HG02973 (cell line): ENCODE measurements at regions not wholly inside any gene's neighbourhood (a gene's known extent, or its start where the extent isn't known, plus 50 kb on each side); places are given as distances from the start of the nearest gene placed in this dataset.
"Not testable (repeated sequence)": the region's sequence is repeated elsewhere in the genome, so short reads cannot be mapped to it uniquely, and the experiment has no call there.

Source experiments
- ATAC-seq: cut with Tn5 transposase; IDR thresholded peaks from one replicate; pipeline ENCODE4 v1.9.1; 2021; ENCODE audit warnings: moderate library complexity; ENCODE audit not compliant: unreplicated experiment

- no peak for ATAC-seq
Measured at GRCh38 chr5:60519372-60519771, 180.6 kb downstream of the DEPDC1B start.

GRCh38 chr5:60517850-60518249 lies 182.1 kb downstream of the DEPDC1B start:
- ATAC-seq, result no peak

- no peak for ATAC-seq
Measured at GRCh38 chr5:60517094-60517694, 182.8 kb downstream of the DEPDC1B start.

GRCh38 chr5:60516688-60517087 lies 183.3 kb downstream of the DEPDC1B start:
- no peak for ATAC-seq

- ATAC-seq, result peak; percentile 48
Measured at GRCh38 chr5:60514152-60514551, 185.8 kb downstream of the DEPDC1B start.

GRCh38 chr5:60512117-60512516 lies 187.8 kb downstream of the DEPDC1B start:
- ATAC-seq, result no peak

GRCh38 chr5:60510663-60511062 lies 189.3 kb downstream of the DEPDC1B start:
- no peak for ATAC-seq

GRCh38 chr5:60510049-60510448 lies 189.9 kb downstream of the DEPDC1B start:
- no peak for ATAC-seq

GRCh38 chr5:60509519-60509918 lies 190.4 kb downstream of the DEPDC1B start:
- ATAC-seq, result no peak

- ATAC-seq, result no peak
Measured at GRCh38 chr5:60507687-60508086, 192.3 kb downstream of the DEPDC1B start.

- ATAC-seq, result no peak
Measured at GRCh38 chr5:60505373-60506171, 194.4 kb downstream of the DEPDC1B start.

GRCh38 chr5:60504342-60504741 lies 195.6 kb downstream of the DEPDC1B start:
- peak; percentile 57 for ATAC-seq

GRCh38 chr5:60503771-60504170 lies 196.2 kb downstream of the DEPDC1B start:
- peak; percentile 92 for ATAC-seq

- ATAC-seq, result no peak
Measured at GRCh38 chr5:60497706-60498500, 202.1 kb downstream of the DEPDC1B start.

GRCh38 chr5:60495644-60496520 lies 204.1 kb downstream of the DEPDC1B start:
- no peak for ATAC-seq

- ATAC-seq, result peak; percentile 56
Measured at GRCh38 chr5:60494635-60495034, 205.3 kb downstream of the DEPDC1B start.

GRCh38 chr5:60494144-60494543 lies 205.8 kb downstream of the DEPDC1B start:
- no peak for ATAC-seq

GRCh38 chr5:60493372-60493771 lies 206.6 kb downstream of the DEPDC1B start:
- ATAC-seq, result no peak

- ATAC-seq, result no peak
Measured at GRCh38 chr5:60492958-60493357, 207.0 kb downstream of the DEPDC1B start.

- not testable (repeated sequence) for ATAC-seq
Measured at GRCh38 chr5:60492358-60492757, 207.6 kb downstream of the DEPDC1B start.
